NCI-H82 (cell line): ENCODE measurements at regions not wholly inside any gene's neighbourhood (a gene's known extent, or its start where the extent isn't known, plus 50 kb on each side); places are given as distances from the start of the nearest gene placed in this dataset.

ENCODE experiments used
- DNase-seq: peaks from one replicate; lab custom pipeline; 2025; lab: John Stamatoyannopoulos, UW

- no peak for DNase-seq
These were observed 110.8 kb downstream of the ZIC5 start for GRCh38 chr13:99860745-99861144.

- peak; percentile 33 for DNase-seq
These were observed 112.1 kb downstream of the ZIC5 start for GRCh38 chr13:99859178-99860177.

GRCh38 chr13:99857738-99858137 lies 113.8 kb downstream of the ZIC5 start:
- DNase-seq, result no peak

- DNase-seq, result no peak
These were observed 115.8 kb downstream of the ZIC5 start for GRCh38 chr13:99855526-99856420.

GRCh38 chr13:99854366-99854765 lies 117.2 kb downstream of the ZIC5 start:
- DNase-seq, result no peak

GRCh38 chr13:99847318-99847750 lies 124.2 kb downstream of the ZIC5 start:
- DNase-seq, result no peak

GRCh38 chr13:99845161-99845874 lies 126.2 kb downstream of the ZIC5 start:
- no peak for DNase-seq

- DNase-seq, result no peak
These were observed 127.1 kb downstream of the ZIC5 start for GRCh38 chr13:99844421-99844820.

GRCh38 chr13:99843872-99844271 lies 127.7 kb downstream of the ZIC5 start:
- DNase-seq, result no peak

GRCh38 chr13:99842405-99842804 lies 129.2 kb downstream of the ZIC5 start:
- no peak for DNase-seq

- no peak for DNase-seq
These were observed 135.3 kb downstream of the ZIC5 start for GRCh38 chr13:99836291-99836690.

- DNase-seq, result no peak
These were observed 136.1 kb downstream of the ZIC5 start for GRCh38 chr13:99835442-99835841.

GRCh38 chr13:99834246-99834645 lies 137.3 kb downstream of the ZIC5 start:
- DNase-seq, result no peak

GRCh38 chr13:99832347-99832746 lies 139.2 kb downstream of the ZIC5 start:
- DNase-seq, result no peak

- DNase-seq, result no peak
These were observed 140.6 kb downstream of the ZIC5 start for GRCh38 chr13:99830931-99831330.

GRCh38 chr13:99829593-99830239 lies 141.9 kb downstream of the ZIC5 start:
- DNase-seq, result no peak

- no peak for DNase-seq
These were observed 142.4 kb downstream of the ZIC5 start for GRCh38 chr13:99829161-99829560.

GRCh38 chr13:99828735-99829134 lies 142.8 kb downstream of the ZIC5 start:
- DNase-seq, result no peak

GRCh38 chr13:99828123-99828522 lies 143.4 kb downstream of the ZIC5 start:
- no peak for DNase-seq

- no peak for DNase-seq
These were observed 144.4 kb downstream of the ZIC5 start for GRCh38 chr13:99827011-99827772.

- no peak for DNase-seq
These were observed 147.6 kb downstream of the ZIC5 start for GRCh38 chr13:99823961-99824360.
